ENCODE measurements at regions not wholly inside any gene's neighbourhood (a gene's known extent, or its start where the extent isn't known, plus 50 kb on each side); places are given as distances from the start of the nearest gene placed in this dataset.

DNA sequence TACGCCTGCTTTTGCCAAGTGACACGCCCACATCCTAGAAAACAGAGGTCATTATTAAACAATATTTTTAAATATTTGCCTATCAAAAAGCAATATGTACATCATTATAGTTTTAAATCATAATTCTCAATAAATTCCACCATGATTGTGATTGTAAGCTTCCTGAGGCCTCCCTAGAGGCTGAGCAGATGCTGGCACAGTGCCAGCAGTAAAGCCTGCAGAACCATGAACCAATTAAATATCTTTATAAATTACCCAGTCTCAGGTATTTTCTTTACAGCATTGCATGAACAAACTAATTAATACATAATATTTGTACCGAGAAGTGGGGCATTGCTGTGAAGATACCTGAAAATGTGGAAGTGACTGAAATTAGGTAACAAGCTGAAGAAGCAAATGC lies 174.7 kb upstream of the TMEM196 start:
- Histone ChIP-seq H3K9me3 (ENCODE audit: low read depth) (no peaks in the 10 kb centered on the region), H3K4me1 (no peaks in the 10 kb centered on the region), H3K36me3 (no peaks in the 10 kb centered on the region), H4K20me1 (ENCODE audit: low read depth) (no peaks in the 10 kb centered on the region), H3F3A (ENCODE audit: low read depth) (no peaks in the 10 kb centered on the region), H3K27me3 (no peaks in the 10 kb centered on the region), H3K9ac (no peak overlapping the region), H3K27ac (no peak overlapping the region), H3K4me2 (no peak overlapping the region), H3K79me2 (ENCODE audit: low read depth) (no peaks in the 10 kb centered on the region), H3K4me3 (no peak overlapping the region), H2AFZ (replicated peaks) (no peak overlapping the region)
- Mint-ChIP-seq H3K9me3 (peaks cover 20% of the 10 kb centered on the region), H3K27me3 (ENCODE audit: insufficient read depth, low read depth) (no peaks in the 10 kb centered on the region), H3K4me1 (no peaks in the 10 kb centered on the region), H3K4me3 (no peak overlapping the region), H3K36me3 (no peaks in the 10 kb centered on the region), H3K27ac (no peak overlapping the region)
- TF ChIP-seq EZH2phosphoT487 (IDR thresholded peaks at IDR 0.05): no peak
- no peak for TF ChIP-seq EZH2 (IDR thresholded peaks at IDR 0.05)
- TF ChIP-seq, protein P1, sequence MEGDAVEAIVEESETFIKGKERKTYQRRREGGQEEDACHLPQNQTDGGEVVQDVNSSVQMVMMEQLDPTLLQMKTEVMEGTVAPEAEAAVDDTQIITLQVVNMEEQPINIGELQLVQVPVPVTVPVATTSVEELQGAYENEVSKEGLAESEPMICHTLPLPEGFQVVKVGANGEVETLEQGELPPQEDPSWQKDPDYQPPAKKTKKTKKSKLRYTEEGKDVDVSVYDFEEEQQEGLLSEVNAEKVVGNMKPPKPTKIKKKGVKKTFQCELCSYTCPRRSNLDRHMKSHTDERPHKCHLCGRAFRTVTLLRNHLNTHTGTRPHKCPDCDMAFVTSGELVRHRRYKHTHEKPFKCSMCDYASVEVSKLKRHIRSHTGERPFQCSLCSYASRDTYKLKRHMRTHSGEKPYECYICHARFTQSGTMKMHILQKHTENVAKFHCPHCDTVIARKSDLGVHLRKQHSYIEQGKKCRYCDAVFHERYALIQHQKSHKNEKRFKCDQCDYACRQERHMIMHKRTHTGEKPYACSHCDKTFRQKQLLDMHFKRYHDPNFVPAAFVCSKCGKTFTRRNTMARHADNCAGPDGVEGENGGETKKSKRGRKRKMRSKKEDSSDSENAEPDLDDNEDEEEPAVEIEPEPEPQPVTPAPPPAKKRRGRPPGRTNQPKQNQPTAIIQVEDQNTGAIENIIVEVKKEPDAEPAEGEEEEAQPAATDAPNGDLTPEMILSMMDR (IDR thresholded peaks at IDR 0.05): no peak
- DNase-seq (ENCODE audit: low spot score): no peak

DNA sequence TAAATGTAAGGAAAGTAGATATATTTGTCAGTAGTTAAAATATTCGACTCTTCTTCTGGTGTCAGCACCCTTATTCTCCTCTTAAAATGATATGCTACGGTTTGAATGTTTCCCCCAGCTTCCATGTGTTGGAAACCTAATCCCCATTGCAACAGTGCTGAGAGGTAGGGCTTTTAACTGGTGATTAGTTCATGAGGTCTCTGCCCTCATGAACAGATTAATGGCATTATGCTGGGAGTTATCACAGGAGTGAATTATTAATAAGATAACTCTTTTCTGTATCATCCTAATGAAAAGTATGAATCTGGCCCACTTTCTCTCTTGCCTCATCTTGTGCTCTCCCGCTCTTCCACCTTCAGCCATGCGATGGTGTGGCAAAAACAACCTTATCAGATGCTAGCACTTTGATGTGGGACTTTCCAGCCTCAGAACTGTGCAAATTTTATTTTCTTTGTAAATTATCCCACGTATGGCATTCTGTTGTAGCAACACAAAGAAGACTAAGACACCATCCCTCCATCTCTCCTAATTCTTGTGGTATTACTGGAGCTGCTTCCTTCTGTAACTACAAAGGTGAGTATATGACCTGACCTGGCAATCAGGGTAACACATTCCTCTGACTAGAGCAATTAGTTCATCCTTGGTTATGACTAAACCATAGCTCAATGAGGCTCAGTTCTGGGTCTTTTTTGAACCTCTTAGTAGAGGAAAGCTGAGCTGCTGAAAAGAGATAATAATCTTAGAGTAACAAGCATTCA lies 171.1 kb upstream of the TMEM196 start:
- no peak overlapping the region for H3K27ac ChIP-seq
- no peaks in the 10 kb centered on the region for H3K36me3 ChIP-seq
- no peaks in the 10 kb centered on the region for H3K36me3 Mint-ChIP-seq
- no peaks in the 10 kb centered on the region for H3K9me3 ChIP-seq (ENCODE audit: low read depth)
- no peak overlapping the region for H2AFZ ChIP-seq (replicated peaks)
- no peaks in the 10 kb centered on the region for H3F3A ChIP-seq (ENCODE audit: low read depth)
- TF ChIP-seq, protein P1 (IDR thresholded peaks at IDR 0.05): no peak
- no peak for TF ChIP-seq EZH2phosphoT487 (IDR thresholded peaks at IDR 0.05)
- no peak for TF ChIP-seq EZH2 (IDR thresholded peaks at IDR 0.05)
- no peak overlapping the region for H3K4me2 ChIP-seq
- no peaks in the 10 kb centered on the region for H3K4me1 Mint-ChIP-seq
- no peaks in the 10 kb centered on the region for H3K79me2 ChIP-seq (ENCODE audit: low read depth)
- no peaks in the 10 kb centered on the region for H3K27me3 ChIP-seq
- H3K27me3 Mint-ChIP-seq (ENCODE audit: insufficient read depth, low read depth): no peaks in the 10 kb centered on the region
- no peak overlapping the region for H3K4me3 ChIP-seq
- DNase-seq (ENCODE audit: low spot score): no peak
- no peak overlapping the region for H3K4me3 Mint-ChIP-seq
- peaks cover 7% of the 10 kb centered on the region for H3K9me3 Mint-ChIP-seq
- H4K20me1 ChIP-seq (ENCODE audit: low read depth): no peaks in the 10 kb centered on the region
- H3K9ac ChIP-seq: no peak overlapping the region
- no peak overlapping the region for H3K27ac Mint-ChIP-seq
- H3K4me1 ChIP-seq: no peaks in the 10 kb centered on the region

DNA sequence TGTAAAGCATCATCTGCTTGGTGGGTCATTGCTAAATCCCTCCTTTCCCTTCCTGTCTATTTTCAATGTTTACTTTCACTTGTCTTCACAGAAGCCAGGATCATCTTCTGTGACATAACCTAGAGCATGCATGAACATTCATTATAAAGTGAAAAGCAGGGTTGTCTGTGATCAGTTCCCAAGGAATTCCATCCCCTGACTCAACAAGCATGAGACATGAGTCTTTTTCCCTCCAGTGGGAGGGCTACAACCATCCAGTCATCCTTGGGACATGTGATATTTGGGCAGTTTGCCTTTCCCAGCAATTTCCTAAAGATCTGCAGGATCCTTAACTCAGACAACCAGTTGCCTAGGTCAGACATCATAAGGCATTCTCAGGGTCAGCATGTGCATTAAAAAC lies 166.3 kb upstream of the TMEM196 start:
- Histone ChIP-seq H3K4me2 (no peak overlapping the region), H3K79me2 (ENCODE audit: low read depth) (no peaks in the 10 kb centered on the region), H3K27ac (no peak overlapping the region), H3F3A (ENCODE audit: low read depth) (no peaks in the 10 kb centered on the region), H3K4me1 (no peaks in the 10 kb centered on the region), H3K27me3 (no peaks in the 10 kb centered on the region), H3K9me3 (ENCODE audit: low read depth) (no peaks in the 10 kb centered on the region), H2AFZ (replicated peaks) (no peak overlapping the region), H4K20me1 (ENCODE audit: low read depth) (no peaks in the 10 kb centered on the region), H3K4me3 (no peak overlapping the region), H3K36me3 (no peaks in the 10 kb centered on the region), H3K9ac (no peak overlapping the region)
- H3K27me3 Mint-ChIP-seq (ENCODE audit: insufficient read depth, low read depth): no peaks in the 10 kb centered on the region
- TF ChIP-seq EZH2phosphoT487 (IDR thresholded peaks at IDR 0.05): no peak
- TF ChIP-seq, protein P1 (IDR thresholded peaks at IDR 0.05): no peak
- TF ChIP-seq EZH2 (IDR thresholded peaks at IDR 0.05): no peak
- H3K4me1 Mint-ChIP-seq: no peaks in the 10 kb centered on the region
- H3K36me3 Mint-ChIP-seq: peaks cover 3% of the 10 kb centered on the region
- H3K27ac Mint-ChIP-seq: no peak overlapping the region
- DNase-seq (ENCODE audit: low spot score): no peak
- H3K9me3 Mint-ChIP-seq: peaks cover 21% of the 10 kb centered on the region
- no peak overlapping the region for H3K4me3 Mint-ChIP-seq
